Lower lobe of right lung (tissue), 2 donors: ENCODE measurements at regions not wholly inside any gene's neighbourhood (a gene's known extent, or its start where the extent isn't known, plus 50 kb on each side); places are given as distances from the start of the nearest gene placed in this dataset.

Source experiments
- ATAC-seq, 2 donors: fragments of 200-7000 bp; cut with Tn5 transposase; one replicate each; pipeline ENCODE4 v1.9.1; 2020 to 2022; ENCODE audit warnings: mild to moderate bottlenecking in 2 of 2, moderate library complexity in 2 of 2
- DNase-seq: peaks from one replicate; pipeline ENCODE4 v3.0.0-alpha.2; 2020
- H3K27ac ChIP-seq: fragments of 200-600 bp; one replicate; pipeline ENCODE4 v1.8.0; 2022
- H3K27me3 ChIP-seq: fragments of 200-600 bp; one replicate; pipeline ENCODE4 v1.8.0; 2022; ENCODE audit warnings: low read depth
- H3K36me3 ChIP-seq: fragments of 200-600 bp; one replicate; pipeline ENCODE4 v1.8.0; 2022; ENCODE audit warnings: mild to moderate bottlenecking
- H3K4me1 ChIP-seq: fragments of 200-600 bp; one replicate; pipeline ENCODE4 v1.8.0; 2022
- H3K4me3 ChIP-seq: fragments of 200-600 bp; one replicate; pipeline ENCODE4 v1.8.0; 2022; ENCODE audit warnings: mild to moderate bottlenecking
- H3K9me3 ChIP-seq: fragments of 200-600 bp; one replicate; pipeline ENCODE4 v1.8.0; 2022
- intact Hi-C: fragments of 100-400 bp; cut with DNase I; formaldehyde crosslinking; loops from one replicate; pipeline ENCODE4 v1.11.0; 2022
- TF ChIP-seq, protein P1 (sequence below): fragments of 200-600 bp; IDR thresholded peaks from one replicate; pipeline ENCODE4 v1.8.0; 2022; ENCODE audit warnings: antibody characterized with exemption, mild to moderate bottlenecking
- donor health status: DM: no; HTN: yes; CAD: no; lungs with severe emphysema.

DNA sequence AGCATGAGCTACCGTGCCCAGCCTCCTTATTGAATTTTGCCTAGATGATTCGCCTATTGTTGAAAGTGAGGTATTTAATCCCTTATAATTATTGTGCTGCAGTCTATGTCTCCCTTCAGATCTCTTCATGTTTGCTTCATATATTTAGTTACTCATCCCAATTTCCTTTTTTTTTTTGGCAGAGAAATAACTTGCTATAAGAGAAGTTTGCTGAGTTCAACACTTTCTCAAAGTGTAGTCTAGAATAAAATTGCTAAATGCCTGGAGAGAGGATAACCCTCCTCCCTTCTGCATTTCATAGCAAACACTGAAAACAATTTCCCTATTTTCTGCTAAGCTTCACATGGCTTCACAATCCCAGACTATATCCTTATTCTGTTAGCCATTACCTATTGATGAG lies 136.6 kb upstream of the CD180 start:
- H3K36me3 ChIP-seq = no peaks in the 10 kb centered on the region
- TF ChIP-seq, protein P1, sequence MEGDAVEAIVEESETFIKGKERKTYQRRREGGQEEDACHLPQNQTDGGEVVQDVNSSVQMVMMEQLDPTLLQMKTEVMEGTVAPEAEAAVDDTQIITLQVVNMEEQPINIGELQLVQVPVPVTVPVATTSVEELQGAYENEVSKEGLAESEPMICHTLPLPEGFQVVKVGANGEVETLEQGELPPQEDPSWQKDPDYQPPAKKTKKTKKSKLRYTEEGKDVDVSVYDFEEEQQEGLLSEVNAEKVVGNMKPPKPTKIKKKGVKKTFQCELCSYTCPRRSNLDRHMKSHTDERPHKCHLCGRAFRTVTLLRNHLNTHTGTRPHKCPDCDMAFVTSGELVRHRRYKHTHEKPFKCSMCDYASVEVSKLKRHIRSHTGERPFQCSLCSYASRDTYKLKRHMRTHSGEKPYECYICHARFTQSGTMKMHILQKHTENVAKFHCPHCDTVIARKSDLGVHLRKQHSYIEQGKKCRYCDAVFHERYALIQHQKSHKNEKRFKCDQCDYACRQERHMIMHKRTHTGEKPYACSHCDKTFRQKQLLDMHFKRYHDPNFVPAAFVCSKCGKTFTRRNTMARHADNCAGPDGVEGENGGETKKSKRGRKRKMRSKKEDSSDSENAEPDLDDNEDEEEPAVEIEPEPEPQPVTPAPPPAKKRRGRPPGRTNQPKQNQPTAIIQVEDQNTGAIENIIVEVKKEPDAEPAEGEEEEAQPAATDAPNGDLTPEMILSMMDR = no peak
- ATAC-seq = no peak
- no peak overlapping the region for H3K4me3 ChIP-seq
- DNase-seq = no peak
- intact Hi-C loops = no loop called here
- no peaks in the 10 kb centered on the region for H3K27me3 ChIP-seq
- no peaks in the 10 kb centered on the region for H3K4me1 ChIP-seq
- peaks cover 15% of the 10 kb centered on the region for H3K9me3 ChIP-seq
- no peak overlapping the region for H3K27ac ChIP-seq

DNA sequence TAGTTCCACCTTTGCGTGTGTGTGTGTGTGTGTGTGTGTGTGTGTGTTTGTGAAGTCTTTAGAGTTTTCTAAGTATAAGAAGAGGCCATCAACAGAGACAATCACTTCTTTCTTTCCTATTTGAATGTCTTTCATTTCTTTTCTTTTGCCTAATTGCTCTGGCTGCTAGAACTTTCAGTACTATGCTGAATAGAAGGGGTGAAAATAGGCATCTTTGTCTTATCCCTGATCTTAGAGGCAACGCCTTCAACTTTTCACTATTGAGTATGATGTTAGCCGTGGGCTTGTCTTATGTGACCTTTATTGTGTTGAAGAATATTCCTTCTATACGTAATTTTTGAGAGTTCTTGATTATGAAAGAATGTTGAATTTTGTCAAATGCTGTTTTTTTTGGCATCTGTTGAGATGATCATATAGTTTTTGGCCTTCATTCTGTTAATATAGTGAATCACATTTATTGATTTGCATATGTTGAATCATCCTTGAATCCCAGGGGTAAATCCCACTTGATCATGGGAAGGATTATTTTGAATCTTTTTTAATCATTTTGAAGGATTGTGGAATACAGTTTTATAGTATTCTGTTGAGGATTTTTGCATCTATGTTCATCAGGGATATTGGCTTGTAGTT lies 134.8 kb upstream of the CD180 start:
- Histone ChIP-seq H3K4me3 (no peak overlapping the region), H3K9me3 (peaks cover 15% of the 10 kb centered on the region), H3K27ac (no peak overlapping the region), H3K27me3 (no peaks in the 10 kb centered on the region), H3K36me3 (no peaks in the 10 kb centered on the region), H3K4me1 (no peaks in the 10 kb centered on the region)
- TF ChIP-seq, protein P1 = no peak
- DNase-seq (no peak), ATAC-seq (no peak)
- intact Hi-C loops = no loop called here

DNA sequence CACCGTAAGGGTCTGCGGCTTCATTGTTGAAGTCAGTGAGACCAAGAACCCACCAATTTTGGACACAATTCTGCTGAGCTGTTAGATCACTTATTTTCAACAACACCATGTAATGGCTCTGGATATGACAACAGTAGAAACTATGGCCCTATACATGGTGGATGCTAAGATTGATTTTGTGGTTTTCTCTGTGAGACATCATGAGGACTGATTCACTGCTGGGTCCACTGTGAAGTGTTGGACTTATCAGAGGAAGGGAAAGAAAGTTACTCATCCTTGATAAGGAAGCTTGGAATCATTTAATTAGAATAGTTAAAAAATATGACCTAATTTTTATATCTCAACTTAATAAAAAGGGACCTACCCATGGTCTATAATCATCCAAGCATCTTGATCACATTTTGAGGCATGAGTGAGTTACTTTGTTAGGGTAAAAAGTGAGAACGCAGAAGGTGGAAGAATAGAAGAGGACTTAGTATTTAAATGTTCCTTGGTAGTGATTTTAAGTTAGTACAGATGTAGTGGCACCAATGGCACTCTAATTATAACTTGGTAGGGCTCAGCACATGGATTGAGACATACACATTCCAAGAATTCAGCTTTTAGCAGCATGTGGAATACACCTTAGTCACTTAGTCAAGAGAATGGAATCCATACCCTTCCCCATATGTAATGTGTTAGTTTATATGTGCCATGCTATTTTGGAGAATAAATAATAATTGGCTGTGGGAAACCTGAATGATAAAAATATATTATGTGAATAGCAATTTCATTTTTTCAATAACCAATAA lies 123.5 kb upstream of the CD180 start:
- Histone ChIP-seq H3K4me3 (no peak overlapping the region), H3K4me1 (peaks cover 8% of the 10 kb centered on the region), H3K27ac (no peak overlapping the region), H3K36me3 (no peaks in the 10 kb centered on the region), H3K9me3 (no peaks in the 10 kb centered on the region), H3K27me3 (no peaks in the 10 kb centered on the region)
- TF ChIP-seq, protein P1 = no peak
- ATAC-seq (no peak), DNase-seq (no peak)
- intact Hi-C loops = no loop called here

DNA sequence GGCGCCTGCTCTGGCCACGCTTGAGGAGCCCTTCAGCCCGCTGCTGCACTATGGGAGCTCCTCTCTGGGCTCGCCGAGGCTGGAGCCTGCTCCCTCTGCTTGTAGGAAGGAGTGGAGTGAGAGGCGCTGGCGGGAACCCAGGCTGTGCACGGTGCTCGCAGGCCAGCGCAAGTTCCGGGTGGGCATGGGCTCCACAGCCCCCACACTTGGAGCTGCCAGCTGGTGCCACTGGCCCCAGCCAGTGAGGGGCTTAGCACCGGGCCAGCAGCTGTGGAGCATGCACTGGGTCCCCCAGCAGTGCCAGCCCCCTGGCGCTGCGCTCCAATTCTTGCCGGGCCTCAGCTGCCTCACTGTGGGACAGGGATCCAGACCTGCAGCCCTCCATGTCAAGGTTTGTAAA lies 122.1 kb upstream of the CD180 start:
- no peaks in the 10 kb centered on the region for H3K36me3 ChIP-seq
- TF ChIP-seq, protein P1 = no peak
- no peak overlapping the region for H3K4me3 ChIP-seq
- ATAC-seq (no peak), DNase-seq (no peak)
- no peaks in the 10 kb centered on the region for H3K27me3 ChIP-seq
- H3K9me3 ChIP-seq = no peaks in the 10 kb centered on the region
- intact Hi-C loops = no loop called here
- peaks cover 12% of the 10 kb centered on the region for H3K4me1 ChIP-seq
- H3K27ac ChIP-seq = no peak overlapping the region

DNA sequence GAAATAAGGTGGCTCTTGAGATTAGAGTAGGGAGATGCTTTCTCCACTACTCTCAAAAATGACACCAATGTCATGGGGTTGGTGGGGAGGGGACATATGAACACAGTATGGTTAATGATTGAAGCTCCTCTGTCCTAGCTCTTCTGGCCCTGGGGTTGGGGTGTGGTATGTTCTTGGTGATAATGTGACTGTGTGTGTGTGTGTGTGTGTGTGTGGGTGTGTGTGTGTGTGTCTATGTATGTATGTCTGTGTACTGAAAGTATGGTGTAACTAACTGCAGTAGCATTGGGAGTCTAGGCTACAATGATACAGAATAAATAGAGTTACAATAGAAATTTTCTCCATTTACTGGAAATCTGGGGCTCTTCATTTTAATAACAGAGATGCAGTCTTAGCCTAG lies 121.0 kb upstream of the CD180 start:
- H3K36me3 ChIP-seq = no peaks in the 10 kb centered on the region
- H3K4me1 ChIP-seq = peaks cover 12% of the 10 kb centered on the region
- H3K9me3 ChIP-seq = no peaks in the 10 kb centered on the region
- H3K27ac ChIP-seq = no peak overlapping the region
- no peak for ATAC-seq
- H3K27me3 ChIP-seq = no peaks in the 10 kb centered on the region
- DNase-seq = no peak
- intact Hi-C loops = no loop called here
- TF ChIP-seq, protein P1 = no peak
- no peak overlapping the region for H3K4me3 ChIP-seq
